ENCODE measurements at regions not wholly inside any gene's neighbourhood (a gene's known extent, or its start where the extent isn't known, plus 50 kb on each side); places are given as distances from the start of the nearest gene placed in this dataset.

DNA sequence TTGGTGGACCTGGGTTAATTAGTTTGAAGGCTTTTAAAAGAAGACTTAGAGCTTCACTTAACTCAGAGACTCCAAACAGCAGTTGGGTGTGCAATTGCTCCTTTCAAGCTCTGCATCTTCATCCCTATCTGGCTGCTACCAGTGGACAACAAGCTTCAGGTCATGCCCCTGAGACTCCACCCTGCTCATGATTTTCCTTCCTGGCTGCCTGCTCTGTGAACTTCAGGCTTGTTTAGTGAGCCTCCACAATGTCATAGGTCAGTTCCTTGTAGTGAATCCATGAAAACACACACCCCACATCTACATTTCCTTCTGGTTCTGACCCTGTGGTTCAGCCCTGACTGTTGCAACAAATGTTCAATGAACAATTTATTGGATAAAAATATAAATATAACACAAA is 61.1 kb upstream of the MARCKS start:
- no peak for DNase-seq
- in situ Hi-C loops (cut with MboI; ENCODE audit: low pct_unique_long_range_greater_than_20kb, low sequenced_read_pairs): no loop called here

DNA sequence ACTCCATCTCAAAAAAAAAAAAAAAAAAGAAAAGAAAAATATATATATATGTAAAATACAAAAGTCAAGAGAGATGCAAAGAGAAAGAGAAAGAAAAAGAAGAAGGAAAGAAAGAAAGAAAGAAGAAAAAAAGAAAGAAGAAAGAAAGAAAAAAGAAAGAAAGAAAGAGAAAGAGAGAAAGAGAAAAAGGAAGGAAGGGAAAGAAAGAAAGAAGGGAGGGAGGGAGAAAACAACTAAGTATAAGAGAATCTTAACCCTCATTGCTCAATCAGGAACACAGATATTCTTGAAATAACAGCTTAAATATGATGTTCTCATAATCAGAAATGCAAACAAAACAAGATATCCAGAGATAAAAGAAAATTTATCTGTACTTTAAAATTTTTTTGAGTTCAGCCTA is 54.4 kb upstream of the MARCKS start:
- in situ Hi-C loops (cut with MboI; ENCODE audit: low pct_unique_long_range_greater_than_20kb, low sequenced_read_pairs): no loop called here
- DNase-seq: no peak

GRCh38 chr6:113805173-113805790 is 51.9 kb upstream of the MARCKS start:
- in situ Hi-C loops (cut with MboI; ENCODE audit: low pct_unique_long_range_greater_than_20kb, low sequenced_read_pairs): no loop called here
- DNase-seq: peak; percentile 16

- in situ Hi-C loops (cut with MboI; ENCODE audit: low pct_unique_long_range_greater_than_20kb, low sequenced_read_pairs): no loop called here
These were observed 51.2 kb upstream of the MARCKS start for GRCh38 chr6:113805811-113806495.

More at GRCh38 chr6:113805811-113806495, 51.2 kb upstream of the MARCKS start:
- DNase-seq: no peak

All from KBM-7 (cell line).